ENCODE measurements at regions not wholly inside any gene's neighbourhood (a gene's known extent, or its start where the extent isn't known, plus 50 kb on each side); places are given as distances from the start of the nearest gene placed in this dataset.

GRCh38 chr5:11973469-11973868 is 69.2 kb upstream of the CTNND2 start:
- no peak overlapping the region for H3K4me3 ChIP-seq (ENCODE audit: low read depth, low read length)
- DNase-seq (ENCODE audit: low read depth) = no peak
- TF ChIP-seq, protein P1, sequence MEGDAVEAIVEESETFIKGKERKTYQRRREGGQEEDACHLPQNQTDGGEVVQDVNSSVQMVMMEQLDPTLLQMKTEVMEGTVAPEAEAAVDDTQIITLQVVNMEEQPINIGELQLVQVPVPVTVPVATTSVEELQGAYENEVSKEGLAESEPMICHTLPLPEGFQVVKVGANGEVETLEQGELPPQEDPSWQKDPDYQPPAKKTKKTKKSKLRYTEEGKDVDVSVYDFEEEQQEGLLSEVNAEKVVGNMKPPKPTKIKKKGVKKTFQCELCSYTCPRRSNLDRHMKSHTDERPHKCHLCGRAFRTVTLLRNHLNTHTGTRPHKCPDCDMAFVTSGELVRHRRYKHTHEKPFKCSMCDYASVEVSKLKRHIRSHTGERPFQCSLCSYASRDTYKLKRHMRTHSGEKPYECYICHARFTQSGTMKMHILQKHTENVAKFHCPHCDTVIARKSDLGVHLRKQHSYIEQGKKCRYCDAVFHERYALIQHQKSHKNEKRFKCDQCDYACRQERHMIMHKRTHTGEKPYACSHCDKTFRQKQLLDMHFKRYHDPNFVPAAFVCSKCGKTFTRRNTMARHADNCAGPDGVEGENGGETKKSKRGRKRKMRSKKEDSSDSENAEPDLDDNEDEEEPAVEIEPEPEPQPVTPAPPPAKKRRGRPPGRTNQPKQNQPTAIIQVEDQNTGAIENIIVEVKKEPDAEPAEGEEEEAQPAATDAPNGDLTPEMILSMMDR (conservative IDR thresholded peaks at IDR 0.05; ENCODE audit: low read depth, low read length) = no peak

DNA sequence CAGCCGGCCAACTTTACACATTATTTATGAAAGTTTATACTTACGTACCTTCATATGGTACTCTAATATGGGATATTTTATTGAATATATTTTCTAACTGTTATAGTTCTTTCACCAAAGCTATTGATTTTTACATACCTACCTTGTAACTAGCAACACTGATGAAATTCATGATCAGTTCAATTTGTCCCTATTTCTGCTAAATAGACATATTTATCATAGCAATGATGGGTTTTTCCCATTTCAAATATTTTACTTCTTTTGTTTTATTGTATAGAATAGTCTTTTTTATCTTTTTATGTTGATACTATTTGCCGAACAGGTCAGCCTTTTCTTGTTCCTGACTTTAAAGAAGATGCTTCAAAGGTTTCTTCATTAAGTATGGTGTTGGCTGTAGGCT is 59.0 kb upstream of the CTNND2 start:
- TF ChIP-seq, protein P1 (conservative IDR thresholded peaks at IDR 0.05; ENCODE audit: low read depth, low read length) = no peak
- H3K4me3 ChIP-seq (ENCODE audit: low read depth, low read length) = no peak overlapping the region
- DNase-seq (ENCODE audit: low read depth) = no peak

DNA sequence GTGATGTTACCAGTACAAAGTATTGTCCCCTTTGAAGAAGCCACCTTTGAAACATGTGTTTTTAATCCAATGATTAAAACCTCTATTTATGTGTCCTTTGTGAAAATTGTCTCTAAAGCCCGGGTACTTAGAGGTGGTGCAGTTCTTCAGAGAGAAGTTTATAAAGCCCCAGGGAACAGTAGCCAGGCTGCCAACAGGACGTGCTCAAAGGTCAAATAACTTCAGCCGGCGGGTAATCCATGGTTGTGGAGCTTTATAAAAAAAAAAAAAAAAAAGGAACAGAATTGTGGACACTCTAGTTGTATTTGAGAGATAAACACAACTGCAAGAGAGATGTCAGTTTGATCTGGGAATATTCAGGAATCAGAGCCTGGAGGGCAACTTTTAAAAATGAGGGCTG is 57.9 kb upstream of the CTNND2 start:
- H3K4me3 ChIP-seq (ENCODE audit: low read depth, low read length) = no peak overlapping the region
- no peak for DNase-seq (ENCODE audit: low read depth)
- TF ChIP-seq, protein P1 (conservative IDR thresholded peaks at IDR 0.05; ENCODE audit: low read depth, low read length) = no peak

- no peak overlapping the region for H3K4me3 ChIP-seq (ENCODE audit: low read depth, low read length)
- TF ChIP-seq, protein P1 (conservative IDR thresholded peaks at IDR 0.05; ENCODE audit: low read depth, low read length) = no peak
- no peak for DNase-seq (ENCODE audit: low read depth)
Observed at GRCh38 chr5:11958321-11958720, 54.1 kb upstream of the CTNND2 start.

- TF ChIP-seq, protein P1 (conservative IDR thresholded peaks at IDR 0.05; ENCODE audit: low read depth, low read length) = no peak
- H3K4me3 ChIP-seq (ENCODE audit: low read depth, low read length) = no peak overlapping the region
- peak; percentile 2 for DNase-seq (ENCODE audit: low read depth)
Observed at GRCh38 chr5:11955331-11955730, 51.1 kb upstream of the CTNND2 start.
